OCI-LY3 (cell line): ENCODE measurements at regions not wholly inside any gene's neighbourhood (a gene's known extent, or its start where the extent isn't known, plus 50 kb on each side); places are given as distances from the start of the nearest gene placed in this dataset.

ENCODE experiments used
- EZH2phosphoT487 ChIP-seq: fragments of 200-600 bp; shearing (Covaris generic); IDR thresholded peaks from 2 replicates; pipeline ENCODE4 v1.6.1; 2018; ENCODE audit warnings: antibody characterized with exemption, mixed run types, low read depth
- TF ChIP-seq, protein P1 (sequence below): fragments of 200-600, 300-600 bp; sonication (generic); IDR thresholded peaks from 2 replicates; pipeline ENCODE4 v1.5.1; 2014; ENCODE audit warnings: antibody characterized with exemption, low read length, low read depth

DNA sequence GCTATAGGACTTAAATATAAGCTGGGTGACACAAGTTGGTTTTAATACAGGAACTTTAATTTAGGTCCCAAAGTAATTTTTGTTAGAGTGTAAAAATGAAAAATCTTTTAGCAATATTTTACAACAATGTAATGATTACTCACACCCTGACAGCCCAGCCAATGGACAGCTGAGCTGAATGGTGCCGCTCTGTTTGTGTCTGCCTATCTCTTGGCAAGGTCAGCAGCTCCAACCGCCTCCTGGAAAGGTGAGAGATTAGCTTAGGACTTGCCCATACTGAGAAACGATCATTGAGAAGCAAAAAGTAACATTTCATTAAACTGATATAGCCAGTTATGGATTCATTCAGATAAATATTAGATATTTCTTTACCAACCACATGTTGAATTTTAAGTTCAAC is 463.6 kb upstream of the CD180 start:
- TF ChIP-seq, protein P1, sequence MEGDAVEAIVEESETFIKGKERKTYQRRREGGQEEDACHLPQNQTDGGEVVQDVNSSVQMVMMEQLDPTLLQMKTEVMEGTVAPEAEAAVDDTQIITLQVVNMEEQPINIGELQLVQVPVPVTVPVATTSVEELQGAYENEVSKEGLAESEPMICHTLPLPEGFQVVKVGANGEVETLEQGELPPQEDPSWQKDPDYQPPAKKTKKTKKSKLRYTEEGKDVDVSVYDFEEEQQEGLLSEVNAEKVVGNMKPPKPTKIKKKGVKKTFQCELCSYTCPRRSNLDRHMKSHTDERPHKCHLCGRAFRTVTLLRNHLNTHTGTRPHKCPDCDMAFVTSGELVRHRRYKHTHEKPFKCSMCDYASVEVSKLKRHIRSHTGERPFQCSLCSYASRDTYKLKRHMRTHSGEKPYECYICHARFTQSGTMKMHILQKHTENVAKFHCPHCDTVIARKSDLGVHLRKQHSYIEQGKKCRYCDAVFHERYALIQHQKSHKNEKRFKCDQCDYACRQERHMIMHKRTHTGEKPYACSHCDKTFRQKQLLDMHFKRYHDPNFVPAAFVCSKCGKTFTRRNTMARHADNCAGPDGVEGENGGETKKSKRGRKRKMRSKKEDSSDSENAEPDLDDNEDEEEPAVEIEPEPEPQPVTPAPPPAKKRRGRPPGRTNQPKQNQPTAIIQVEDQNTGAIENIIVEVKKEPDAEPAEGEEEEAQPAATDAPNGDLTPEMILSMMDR: no peak
- no peak for TF ChIP-seq EZH2phosphoT487
